ENCODE measurements at regions not wholly inside any gene's neighbourhood (a gene's known extent, or its start where the extent isn't known, plus 50 kb on each side); places are given as distances from the start of the nearest gene placed in this dataset. TPM values are rescaled to one million over a fixed set of nuclear protein-coding genes. Genes with fewer than 3 reads are reported as not detected.

DNA sequence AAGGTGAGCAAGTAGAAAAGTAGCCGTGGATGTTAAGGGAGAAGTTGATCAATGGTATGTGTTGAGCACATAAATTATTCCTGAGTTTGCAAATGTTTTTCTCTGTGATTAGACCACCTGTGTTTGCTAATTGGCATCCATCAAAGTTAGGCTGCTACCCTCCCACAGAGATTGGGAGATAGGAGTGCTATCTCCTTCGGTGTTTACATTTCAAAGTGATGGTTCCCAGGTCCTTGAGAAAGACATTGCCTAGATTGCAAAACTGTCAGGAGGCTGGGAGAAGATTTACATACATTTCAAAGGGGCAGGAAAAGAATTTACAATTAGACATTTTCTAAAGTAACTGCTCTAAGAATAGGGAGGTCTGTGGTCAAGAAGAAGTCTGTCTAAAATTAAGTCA is 54.3 kb upstream of the CNTNAP4 start:
- ChIA-PET CTCF (no interaction called here), POLR2A (no interaction called here)
- TF ChIP-seq, protein P1, sequence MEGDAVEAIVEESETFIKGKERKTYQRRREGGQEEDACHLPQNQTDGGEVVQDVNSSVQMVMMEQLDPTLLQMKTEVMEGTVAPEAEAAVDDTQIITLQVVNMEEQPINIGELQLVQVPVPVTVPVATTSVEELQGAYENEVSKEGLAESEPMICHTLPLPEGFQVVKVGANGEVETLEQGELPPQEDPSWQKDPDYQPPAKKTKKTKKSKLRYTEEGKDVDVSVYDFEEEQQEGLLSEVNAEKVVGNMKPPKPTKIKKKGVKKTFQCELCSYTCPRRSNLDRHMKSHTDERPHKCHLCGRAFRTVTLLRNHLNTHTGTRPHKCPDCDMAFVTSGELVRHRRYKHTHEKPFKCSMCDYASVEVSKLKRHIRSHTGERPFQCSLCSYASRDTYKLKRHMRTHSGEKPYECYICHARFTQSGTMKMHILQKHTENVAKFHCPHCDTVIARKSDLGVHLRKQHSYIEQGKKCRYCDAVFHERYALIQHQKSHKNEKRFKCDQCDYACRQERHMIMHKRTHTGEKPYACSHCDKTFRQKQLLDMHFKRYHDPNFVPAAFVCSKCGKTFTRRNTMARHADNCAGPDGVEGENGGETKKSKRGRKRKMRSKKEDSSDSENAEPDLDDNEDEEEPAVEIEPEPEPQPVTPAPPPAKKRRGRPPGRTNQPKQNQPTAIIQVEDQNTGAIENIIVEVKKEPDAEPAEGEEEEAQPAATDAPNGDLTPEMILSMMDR (IDR thresholded peaks at IDR 0.05; ENCODE audit: low read depth, low read length), result no peak
- DNase-seq (ENCODE audit: low read depth, low spot score), result no peak
- Histone ChIP-seq H3K9me3 (ENCODE audit: control insufficient read depth, insufficient read depth, low read length) (peaks cover 5% of the 10 kb centered on the region; the same call in 1 of the 2 replicates), H3K27me3 (ENCODE audit: control insufficient read depth, insufficient read depth, low read length) (no peaks in the 10 kb centered on the region), H3K27ac (ENCODE audit: low read depth, low read length) (no peak overlapping the region), H3K4me3 (ENCODE audit: low read depth, low read length) (no peak overlapping the region)

DNA sequence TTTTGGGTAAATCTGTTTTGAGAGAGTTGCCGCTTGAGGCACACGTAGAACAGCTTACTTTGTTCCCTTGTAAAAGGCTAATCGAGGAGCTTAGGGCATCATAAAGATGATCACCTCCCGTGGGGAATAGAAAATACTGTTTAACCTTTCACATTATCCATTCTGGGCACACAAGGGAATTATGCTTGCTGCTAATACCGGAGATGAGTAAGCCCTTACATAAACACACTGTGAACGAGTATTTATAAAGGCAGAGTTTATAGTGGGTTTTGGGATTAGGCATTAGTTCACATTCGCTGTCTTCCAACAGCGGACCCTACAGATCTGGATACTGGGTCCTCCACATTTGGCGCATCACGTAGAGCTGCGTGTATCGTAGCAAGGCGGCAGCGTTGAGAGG is 51.2 kb upstream of the CNTNAP4 start:
- Histone ChIP-seq H3K4me3 (ENCODE audit: low read depth, low read length) (no peak overlapping the region), H3K9me3 (ENCODE audit: control insufficient read depth, insufficient read depth, low read length) (peaks cover 7% of the 10 kb centered on the region; the same call in 1 of the 2 replicates), H3K27me3 (ENCODE audit: control insufficient read depth, insufficient read depth, low read length) (no peaks in the 10 kb centered on the region), H3K27ac (ENCODE audit: low read depth, low read length) (no peak overlapping the region)
- no peak for DNase-seq (ENCODE audit: low read depth, low spot score)
- ChIA-PET POLR2A (no interaction called here), CTCF (no interaction called here)
- TF ChIP-seq, protein P1 (IDR thresholded peaks at IDR 0.05; ENCODE audit: low read depth, low read length), result no peak

DNA sequence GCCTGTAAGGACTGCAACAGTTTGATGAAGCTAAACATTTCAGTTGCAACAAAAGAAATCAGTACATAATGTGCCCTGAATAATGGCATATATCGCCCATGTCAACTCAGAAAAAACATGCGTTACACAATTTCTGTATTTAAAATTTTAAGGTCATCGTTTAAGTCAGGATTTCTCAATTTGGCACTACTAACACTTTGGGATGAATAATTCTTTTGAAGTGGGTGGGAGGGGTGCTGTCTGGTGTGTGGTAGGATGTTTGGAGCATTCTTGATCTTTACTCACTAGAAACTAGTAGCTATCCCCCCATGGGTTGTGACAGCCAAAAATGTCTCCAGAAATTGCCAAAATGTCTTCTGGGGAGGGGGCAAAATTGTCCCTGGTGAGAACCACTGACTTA is 50.7 kb upstream of the CNTNAP4 start:
- no peaks in the 10 kb centered on the region for H3K27me3 ChIP-seq (ENCODE audit: control insufficient read depth, insufficient read depth, low read length)
- TF ChIP-seq, protein P1 (IDR thresholded peaks at IDR 0.05; ENCODE audit: low read depth, low read length), result no peak
- ChIA-PET POLR2A (no interaction called here), CTCF (no interaction called here)
- H3K27ac ChIP-seq (ENCODE audit: low read depth, low read length), result no peak overlapping the region
- H3K9me3 ChIP-seq (ENCODE audit: control insufficient read depth, insufficient read depth, low read length), result peaks cover 7% of the 10 kb centered on the region; the same call in 1 of the 2 replicates
- DNase-seq (ENCODE audit: low read depth, low spot score), result no peak
- H3K4me3 ChIP-seq (ENCODE audit: low read depth, low read length), result no peak overlapping the region

Small RNAs in the stretch of these regions (small RNA-seq; reads per million reads assigned to genes)
- not detected for gene RNA5SP430 (ENCODE audit: insufficient read length, low read depth)

Data from AG04450 (cell line).